Non-pigmented ciliary epithelial cell (primary cell): ENCODE measurements at regions not wholly inside any gene's neighbourhood (a gene's known extent, or its start where the extent isn't known, plus 50 kb on each side); places are given as distances from the start of the nearest gene placed in this dataset.

Source experiments
- DNase-seq: peaks from one replicate; pipeline ENCODE4 v3.0.0-alpha.2; 2010; ENCODE audit warnings: low read depth

DNA sequence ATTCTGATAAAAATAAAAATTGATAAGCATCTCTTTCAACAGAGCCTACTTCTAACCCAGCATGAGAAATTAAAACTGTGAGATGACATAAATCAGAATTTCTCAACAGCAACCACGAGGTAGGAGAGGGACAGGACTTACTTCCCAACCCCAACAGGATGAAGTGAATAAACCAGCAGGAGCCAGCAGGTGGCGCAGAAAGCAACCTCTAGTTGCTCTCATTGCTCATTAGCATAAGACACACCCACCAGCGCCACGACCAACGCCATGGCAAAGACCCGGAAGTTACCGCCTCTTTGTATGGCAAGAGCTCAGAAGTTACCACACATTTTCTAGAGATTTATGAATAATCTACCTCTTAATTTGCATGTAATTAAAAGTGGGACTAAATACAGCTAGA lies 189.4 kb upstream of the CDH8 start:
- no peak for DNase-seq

DNA sequence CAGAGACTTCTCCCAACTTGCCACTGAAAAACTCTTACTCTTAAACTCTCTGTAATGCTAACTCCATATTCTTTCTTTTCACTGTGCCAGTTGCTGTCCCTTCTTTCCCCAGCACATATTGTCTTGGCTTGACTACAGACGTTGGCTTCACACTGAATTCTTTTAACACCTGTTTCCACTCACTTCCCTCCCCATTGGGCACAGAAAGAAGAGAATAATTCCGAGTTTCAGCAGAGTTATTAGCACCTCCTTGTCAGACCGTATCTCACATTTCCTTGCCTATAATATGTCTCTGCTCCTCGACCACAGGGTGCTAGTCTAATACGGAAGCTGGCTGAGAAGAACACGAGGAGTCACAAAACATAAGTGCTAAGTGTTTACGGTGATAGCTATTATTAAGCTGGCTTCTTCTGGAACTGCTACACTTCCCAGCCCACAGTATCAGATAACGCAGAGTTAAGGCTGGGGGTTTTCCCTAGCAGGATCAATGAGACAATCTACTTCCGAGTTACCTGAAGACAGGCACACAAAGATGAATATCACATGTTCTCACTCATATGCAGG lies 188.5 kb upstream of the CDH8 start:
- no peak for DNase-seq

DNA sequence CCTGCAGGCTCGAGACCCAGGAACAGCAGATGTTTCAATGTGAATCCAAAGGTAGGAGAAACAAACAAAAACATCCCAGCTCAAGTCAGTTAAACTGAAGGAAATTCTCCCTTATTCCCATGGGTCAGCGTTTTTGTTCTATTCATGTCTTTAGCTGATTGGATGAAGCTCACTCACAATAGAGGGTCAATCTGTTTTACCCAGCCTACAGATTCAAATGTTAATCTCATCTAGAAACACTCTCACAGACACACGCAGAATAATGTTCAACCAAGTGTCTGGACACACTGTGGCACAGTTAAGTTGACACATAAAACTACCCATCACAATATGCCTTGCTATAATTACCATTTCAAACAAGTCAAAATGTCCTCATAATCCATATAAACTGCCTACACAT lies 180.6 kb upstream of the CDH8 start:
- no peak for DNase-seq

DNA sequence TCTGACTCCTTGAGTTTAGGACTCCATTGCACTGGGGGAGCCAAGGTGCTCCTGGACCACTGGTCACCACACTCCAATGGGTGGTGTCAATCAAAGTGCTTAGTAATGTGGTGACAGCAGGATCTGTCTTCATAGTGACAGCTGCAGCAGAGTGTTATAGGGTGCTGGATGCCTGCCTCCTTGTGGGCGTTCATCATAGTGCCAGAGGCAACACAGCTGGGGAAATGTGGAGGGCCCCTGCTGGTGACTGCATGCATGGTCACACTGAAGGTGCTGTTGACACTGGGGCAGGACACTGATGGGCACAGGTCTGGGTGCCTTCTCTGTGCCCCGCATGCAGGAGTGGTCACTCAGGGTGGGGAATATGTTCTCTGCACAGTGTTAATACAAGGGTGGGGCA lies 177.5 kb upstream of the CDH8 start:
- no peak for DNase-seq

DNA sequence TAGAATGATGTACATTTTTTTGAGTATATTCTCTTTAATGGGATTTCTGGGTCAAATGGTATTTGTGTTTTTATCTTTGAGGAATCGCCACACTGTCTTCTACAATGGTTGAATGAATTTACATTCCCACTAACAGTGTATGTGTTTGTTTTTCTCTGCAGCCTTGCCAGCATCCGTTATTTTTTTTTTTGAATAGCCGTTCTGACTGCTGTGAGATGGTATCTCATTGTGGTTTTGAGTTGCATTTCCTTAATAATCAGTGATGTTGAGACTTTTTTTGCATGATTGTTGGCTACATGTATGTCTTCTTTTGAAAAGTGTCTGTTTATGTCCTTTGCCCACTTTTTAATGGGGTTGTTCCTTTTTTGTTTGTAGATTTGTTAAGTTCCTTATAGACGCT lies 172.7 kb upstream of the CDH8 start:
- no peak for DNase-seq

DNA sequence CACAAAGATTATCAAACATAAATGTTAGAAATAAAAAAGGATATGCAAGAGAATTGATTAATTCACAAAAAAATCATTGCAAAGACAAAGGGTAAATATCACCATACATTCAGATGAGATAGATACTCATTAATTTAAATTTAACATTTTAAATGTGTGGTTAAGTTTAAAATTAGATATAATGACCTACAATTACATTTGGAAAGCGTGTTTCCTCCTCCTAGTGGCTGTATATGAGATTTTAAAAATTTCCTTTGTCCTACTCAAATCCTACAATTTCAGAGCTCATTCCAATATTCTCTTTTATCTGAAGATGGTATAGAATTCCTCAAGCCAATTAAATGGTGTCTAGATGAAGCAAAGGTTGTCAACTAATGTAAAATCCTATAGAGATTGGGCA lies 169.2 kb upstream of the CDH8 start:
- no peak for DNase-seq

DNA sequence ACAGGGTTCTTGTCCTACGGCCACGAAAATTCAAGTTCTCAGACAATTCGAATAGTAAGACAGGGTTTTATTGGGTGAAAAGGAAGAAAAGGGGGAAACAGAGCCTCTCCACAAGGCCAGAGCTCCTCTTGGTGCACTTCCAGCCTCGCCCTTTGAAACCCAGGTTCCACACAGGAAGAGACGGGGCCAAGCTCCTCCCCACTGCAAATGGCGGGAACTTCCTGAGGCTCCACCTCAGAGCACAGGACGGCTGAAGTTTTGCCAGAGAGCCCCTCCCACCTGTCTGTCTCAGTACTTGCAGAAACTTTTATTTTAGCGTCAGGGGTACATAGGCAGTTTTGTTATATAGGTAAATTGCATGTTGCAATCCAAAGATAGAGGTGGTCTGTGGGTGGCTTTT lies 165.7 kb upstream of the CDH8 start:
- DNase-seq, result no peak

DNA sequence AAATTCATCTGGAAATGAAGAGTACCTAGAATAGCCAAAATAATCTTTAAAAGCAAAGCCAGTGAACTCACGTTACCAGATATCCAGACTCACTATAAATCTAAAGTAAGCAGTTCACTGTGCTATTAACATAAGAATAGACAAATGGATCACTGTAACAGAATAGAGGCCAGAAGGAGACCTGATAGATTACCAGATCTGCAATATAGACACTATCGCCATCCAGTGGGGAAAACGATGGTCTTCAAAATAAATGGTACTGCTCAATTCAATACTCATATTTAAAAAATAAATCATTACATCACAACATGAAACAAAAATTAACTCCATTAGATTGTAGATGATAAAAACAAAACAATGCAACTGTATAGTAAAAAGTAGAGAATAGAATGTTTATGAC lies 158.6 kb upstream of the CDH8 start:
- DNase-seq, result no peak

DNA sequence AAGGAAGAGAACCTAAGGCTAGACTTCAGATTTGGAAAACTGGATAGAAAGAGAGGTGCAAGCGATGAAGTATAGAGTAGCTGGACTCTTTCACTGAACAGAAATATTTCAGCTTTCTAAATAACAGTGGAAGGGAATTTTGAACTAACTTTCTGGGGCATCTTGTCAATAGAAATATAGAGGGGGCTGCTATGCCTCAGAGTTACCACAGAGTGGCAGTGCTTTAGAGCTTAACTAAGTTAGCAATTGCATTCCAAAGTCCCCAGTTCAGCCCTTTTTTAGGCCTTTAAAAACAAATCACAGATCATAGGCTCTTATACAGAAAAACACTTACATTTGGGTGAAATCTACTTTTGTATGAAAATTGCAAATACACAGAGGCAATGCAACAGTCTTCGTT lies 154.2 kb upstream of the CDH8 start:
- no peak for DNase-seq

DNA sequence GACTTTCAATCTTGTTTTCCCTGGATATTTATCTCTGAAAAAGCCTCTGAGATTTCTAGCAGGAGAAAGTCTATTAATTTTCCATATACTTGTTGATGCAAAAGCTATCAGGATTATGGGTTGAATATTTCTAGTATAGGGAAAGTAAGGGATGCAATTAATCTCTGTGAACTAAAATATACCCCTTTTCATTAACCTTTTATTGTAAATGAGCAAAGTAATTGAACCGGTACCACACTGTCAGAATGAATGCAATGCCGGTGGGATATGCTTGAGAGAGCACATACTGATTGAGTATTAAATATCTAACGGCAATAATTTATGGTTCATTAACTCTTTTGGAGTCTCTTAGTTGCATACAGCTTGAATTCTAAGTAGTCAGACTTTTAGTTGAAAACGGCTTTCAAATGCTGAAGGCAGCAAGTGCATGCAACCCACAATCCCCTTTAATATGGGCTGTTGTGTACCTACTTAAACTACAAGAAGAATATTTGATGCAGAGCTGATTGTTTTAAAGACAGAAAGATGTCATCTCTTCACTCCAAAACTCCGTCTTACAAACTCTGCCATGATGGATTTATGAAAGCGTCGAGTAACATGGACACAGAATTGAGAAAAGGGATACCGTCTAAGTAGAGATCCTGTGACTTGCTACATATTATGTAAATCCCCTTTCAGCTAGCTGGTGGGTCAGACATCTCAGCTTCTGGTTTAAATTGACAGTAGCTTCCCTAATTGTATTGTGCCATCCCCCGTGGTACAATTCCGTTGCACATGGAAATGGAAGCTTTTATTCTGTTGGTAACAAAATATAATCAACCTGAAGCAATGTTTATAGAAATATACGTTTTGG lies 141.3 kb upstream of the CDH8 start:
- no peak for DNase-seq

DNA sequence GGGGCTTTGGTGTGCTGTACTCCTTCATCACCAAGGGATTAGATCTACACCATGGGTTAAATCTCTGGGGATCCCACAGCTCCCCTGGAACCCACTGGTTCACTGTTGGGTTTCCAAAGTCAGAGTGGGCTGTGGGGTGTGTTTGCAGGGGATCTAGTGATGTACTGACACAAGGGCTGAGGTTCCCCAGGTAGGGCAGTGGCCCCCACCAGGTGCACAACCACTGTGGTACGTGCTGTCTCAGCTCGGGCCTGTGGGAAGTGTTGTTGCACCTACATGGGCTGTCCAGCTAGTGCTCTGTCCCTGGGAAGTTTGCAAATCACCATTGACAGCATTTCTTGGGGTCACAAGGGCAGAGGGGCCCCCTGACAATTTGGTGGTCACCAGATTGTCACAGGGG lies 134.4 kb upstream of the CDH8 start:
- DNase-seq, result no peak

DNA sequence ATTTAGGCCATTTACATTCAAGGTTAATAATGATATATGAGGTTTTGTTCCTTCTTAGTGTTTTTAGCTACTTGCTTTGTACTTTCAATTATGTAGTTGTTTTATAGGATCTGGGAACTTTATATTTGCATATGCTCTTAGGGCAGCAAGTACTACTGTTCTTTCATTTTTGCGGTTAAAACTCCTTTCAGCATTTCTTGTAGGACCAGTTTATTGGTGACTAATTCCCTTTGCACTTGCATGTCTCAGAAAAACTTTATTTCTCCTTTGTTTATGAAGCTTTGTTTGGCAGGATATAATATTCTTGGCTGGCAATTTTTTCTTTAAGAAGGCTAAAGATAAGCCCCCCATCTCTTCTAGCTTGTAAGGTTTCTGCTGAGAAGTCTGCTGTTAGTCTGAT lies 131.3 kb upstream of the CDH8 start:
- no peak for DNase-seq

DNA sequence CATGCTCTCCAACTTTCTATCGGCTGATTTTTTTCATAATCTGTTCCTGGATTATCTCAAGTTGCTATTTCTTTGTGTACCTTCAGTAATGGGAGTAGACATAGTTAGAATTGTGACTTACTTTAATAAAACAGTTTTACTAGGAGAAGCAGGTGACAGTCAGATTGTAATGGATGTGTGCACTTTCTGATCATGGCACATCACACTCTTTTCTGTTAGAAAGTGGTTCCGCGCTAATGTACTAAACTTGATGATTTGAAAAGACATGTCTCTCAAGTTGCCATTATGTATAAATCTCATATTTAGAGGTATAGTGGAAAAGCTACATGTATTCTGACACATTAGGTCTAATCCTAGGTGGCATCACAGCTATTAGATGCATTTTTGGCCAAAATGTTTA lies 121.3 kb upstream of the CDH8 start:
- DNase-seq, result no peak

DNA sequence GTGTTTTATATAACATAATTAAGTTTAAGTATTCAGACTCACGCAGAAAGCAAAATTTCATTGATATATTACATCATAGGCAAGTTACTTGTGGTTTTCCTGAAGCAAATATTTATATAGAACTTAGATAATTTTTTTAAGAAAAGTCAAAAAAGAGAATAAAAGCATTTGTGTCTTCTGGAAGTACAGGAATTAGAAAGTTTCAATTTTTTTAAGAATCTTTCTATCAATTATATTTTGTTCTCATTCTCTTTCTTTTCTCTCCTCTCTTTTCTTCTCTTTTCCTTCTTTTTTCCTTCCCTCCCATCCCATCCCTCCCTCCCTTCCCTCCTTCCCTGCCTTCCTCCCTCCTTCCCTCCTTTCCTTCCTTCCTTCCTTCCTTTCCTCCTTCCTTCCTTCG lies 120.7 kb upstream of the CDH8 start:
- no peak for DNase-seq

DNA sequence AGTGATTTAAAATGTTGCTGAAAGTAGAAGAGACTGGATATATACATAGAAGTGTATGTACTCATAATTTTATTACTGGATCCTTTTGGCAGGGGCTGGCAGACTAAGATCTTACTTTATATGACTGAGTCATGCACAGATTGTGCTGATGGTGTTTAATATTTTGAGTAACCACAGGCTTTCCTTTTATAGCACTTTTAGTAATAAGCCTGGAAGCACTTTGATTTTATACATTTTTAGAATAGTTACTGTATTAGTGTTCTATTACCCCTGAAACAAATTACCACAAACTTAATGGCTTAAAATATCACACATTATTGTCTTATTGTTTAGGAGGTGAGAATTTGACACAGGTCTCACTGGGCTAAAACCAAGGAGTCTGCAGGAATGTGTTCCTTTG lies 113.4 kb upstream of the CDH8 start:
- DNase-seq, result no peak

DNA sequence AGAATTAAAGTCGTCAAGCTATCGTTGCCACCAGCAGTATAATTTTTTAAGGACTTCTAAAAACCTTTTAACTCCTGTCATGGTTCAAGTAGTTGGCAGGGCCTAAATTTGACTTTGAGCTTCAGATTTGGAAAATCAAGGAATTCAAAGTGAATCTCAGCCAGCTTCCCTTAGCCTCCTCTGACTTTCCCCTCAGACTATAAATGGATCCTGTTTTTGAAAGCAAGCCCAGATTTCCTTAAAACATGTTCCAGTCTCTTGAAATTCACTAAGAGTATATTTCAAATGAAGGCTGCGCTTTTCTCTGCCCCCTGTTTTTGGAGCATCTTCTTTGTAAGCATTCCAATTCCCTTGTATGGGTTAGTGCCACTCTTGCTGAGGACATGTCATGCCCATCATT lies 101.8 kb upstream of the CDH8 start:
- no peak for DNase-seq

DNA sequence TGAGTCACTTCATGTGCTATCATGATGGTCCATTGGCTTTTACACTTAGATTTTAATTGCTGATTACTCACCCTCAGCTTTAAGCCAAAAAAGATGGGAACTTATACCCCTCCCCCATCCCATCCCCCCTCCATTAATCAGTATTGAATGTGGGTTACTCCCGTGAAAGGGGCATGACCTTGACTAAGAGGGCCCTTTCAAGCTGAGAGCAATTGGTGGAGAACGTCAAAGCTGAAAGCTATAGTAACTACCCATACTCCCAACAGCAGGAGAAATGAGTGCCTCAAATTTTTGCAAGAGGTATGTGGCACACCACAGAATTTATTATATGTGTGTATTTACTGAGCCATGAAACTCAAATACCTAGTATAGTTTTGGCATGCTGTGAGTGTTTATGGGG lies 99.7 kb upstream of the CDH8 start:
- DNase-seq, result no peak

DNA sequence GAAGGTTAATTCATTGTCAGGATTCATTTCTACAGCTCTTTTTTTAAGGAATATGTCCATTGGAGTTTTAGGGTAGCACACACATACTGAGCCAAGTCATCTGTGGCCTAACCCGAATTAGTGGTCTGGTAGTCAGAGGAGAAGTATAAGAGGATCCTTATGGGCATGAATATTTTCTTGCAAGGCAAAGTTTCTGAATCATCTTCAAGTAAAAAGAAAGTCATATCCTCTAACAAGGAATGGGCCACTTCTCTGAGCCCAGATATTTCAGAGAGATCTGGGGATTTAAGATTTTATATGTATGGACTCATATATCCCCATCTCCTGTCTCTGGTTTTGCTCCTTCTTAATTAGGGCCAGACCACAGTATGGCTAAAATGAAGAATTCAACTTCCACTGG lies 99.2 kb upstream of the CDH8 start:
- DNase-seq, result no peak

DNA sequence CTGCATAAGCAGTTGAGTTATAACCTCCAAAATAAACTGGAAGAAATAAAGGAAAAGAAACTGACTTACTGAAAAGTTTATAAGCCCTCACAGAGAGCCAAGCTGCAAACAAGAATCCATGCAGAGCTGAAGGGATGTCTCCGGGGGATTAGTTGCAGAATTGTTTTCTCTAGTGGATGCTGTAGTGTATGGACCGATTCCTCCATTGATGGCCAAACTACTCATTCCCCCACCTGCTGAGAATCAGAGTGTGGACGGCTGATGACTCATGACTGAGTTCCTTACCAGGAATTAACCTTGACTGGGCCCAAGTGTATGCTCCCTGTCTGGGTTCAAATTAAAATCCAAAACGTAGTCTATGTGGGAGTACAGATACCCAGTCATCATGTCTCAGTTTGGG lies 93.9 kb upstream of the CDH8 start:
- no peak for DNase-seq

DNA sequence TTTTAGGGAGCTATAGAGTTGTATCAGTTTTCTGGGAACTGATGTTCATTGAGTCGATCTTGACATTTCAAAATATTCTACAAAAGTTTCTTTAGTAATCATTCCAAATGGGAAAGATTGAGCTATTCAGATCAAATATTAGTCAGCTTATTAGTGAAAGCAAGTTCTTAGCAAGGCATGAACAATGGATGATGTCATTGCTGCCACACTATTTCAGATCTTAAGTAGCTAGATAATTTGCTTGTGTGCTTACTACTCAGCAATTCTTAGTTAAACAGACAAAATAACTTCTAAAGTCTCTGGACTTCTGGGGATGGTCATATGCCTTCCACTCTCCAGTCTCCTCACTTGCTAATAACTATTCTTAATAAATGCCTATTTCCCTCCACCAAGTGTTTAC lies 69.0 kb upstream of the CDH8 start:
- DNase-seq, result no peak

DNA sequence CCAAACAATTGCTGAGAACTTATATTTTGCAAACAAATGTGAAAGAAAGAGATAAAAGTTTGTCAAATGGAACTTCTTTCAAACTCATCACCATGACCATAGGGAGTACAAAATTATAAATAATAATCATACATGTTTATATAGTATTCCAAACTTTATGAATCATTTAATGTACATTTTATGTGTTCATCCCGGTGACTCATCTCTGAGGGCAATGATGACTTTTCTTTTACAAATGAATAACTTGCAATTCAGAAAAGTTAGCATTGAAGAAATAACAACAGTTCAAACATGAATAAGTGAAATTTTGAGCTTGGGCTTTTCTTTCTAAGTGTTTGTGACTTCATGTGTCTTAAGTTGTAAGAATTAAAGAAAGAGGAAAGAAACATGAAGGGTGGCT lies 66.3 kb upstream of the CDH8 start:
- DNase-seq, result no peak

DNA sequence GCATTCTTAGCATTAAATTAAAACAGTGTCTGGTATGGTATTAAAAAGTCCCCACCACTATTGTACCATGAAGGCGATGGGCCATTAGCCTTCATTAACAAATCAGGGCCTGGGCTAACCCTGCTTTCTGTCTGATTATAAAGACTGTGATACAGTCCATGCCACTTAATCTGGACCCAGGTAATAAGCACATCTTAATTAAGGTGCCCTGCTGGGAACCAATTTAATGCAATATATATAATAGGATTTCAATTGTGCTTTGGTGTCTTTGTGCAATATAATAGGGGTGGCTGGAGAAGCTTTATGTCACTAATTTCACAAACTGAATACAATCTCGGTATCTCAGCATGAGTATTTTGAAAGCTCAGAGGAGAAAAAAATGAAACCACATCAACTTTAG lies 64.4 kb upstream of the CDH8 start:
- no peak for DNase-seq

DNA sequence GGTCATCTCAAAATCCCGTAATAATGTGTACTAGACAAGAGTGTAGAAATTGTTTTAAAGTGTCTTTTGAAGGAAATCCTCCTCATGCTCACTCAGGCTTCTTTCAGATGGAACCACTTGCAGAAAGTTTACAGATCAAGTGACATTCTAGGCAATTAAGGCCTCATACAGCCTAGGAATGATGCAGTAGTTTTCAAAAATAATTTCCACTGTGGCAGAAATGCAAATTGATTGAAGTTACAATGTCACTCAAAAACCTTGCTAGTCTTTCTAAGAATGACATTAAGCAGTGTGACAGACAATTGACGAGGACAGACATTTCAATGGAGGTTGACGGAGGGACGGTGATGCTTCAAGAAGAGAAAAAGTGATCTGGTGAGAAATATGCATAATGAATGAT lies 53.5 kb upstream of the CDH8 start:
- DNase-seq, result no peak

DNA sequence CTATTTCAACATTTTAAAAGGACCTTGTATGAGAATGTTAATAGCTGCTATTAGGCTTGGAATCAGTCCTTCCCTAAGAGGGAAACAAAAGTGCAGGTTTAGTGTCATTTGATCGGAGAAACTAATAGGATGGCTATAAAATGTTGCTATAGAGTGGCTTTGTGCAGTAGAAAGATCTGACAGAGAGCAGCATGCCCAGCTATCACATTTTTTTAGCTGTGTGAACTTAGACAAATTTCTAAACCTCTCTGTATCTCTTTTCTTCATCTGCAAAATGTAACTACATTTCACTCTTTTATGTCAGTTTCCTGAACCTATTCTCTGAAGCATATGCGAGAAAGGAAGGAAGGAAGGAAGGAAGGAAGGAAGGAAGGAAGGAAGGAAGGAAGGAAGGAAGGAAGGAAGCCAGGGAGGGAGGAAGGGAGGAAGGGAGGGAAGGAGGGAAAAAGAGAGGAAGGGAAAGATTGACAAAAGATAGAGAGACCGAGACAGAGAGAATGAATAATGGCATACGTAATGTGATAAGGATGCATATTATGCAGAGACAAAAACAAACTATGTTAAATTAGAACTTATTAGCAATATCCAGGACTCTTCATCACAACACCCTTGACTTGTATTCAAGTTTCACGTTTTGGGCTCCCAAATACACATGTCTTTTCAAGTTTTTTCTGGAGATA lies 52.6 kb upstream of the CDH8 start:
- no peak for DNase-seq
